HUES48 (cell line): ENCODE measurements at regions not wholly inside any gene's neighbourhood (a gene's known extent, or its start where the extent isn't known, plus 50 kb on each side); places are given as distances from the start of the nearest gene placed in this dataset.

ENCODE experiments used
- H3K27ac ChIP-seq: one replicate; pipeline ENCODE4 v1.7.0; 2013; ENCODE audit warnings: low read depth, low read length, inconsistent platforms
- H3K27me3 ChIP-seq: 2 replicates; pipeline ENCODE4 v1.6.1; 2013; ENCODE audit warnings: mild to moderate bottlenecking, low read length; ENCODE audit not compliant: control insufficient read depth, insufficient read depth
- H3K36me3 ChIP-seq: 2 replicates; pipeline ENCODE4 v1.6.1; 2013; ENCODE audit warnings: low read length; ENCODE audit not compliant: control insufficient read depth, insufficient read depth
- H3K4me1 ChIP-seq: 2 replicates; pipeline ENCODE4 v1.6.1; 2013; ENCODE audit warnings: mild to moderate bottlenecking, low read length; ENCODE audit not compliant: control insufficient read depth, insufficient read depth
- H3K4me3 ChIP-seq: 2 replicates; pipeline ENCODE4 v1.5.1; 2013; ENCODE audit warnings: mild to moderate bottlenecking, low read depth, low read length
- H3K9ac ChIP-seq: 2 replicates; pipeline ENCODE4 v1.6.1; 2013; ENCODE audit warnings: mild to moderate bottlenecking, low read depth, low read length, moderate library complexity
- H3K9me3 ChIP-seq: 2 replicates; pipeline ENCODE4 v1.6.1; 2013; ENCODE audit warnings: low read length; ENCODE audit not compliant: control insufficient read depth, insufficient read depth

DNA sequence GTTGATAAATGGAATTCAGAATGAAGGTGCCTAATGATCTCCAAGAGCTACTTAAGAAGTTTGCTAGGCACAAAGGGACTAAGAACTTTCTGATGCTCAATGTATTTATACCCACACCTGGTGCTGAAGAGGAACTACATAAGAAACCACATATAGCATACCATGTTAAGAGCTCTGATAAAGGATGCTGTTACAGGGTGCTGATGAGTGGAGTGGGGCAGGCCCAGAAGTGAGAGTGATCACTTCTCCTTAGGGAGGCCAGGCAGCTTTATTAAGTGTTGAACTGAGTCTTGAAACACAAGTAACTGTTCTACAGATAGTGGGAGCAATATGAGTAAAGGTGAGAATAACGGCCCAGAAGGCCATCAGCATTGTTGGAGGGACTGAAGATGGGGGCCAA, 68.3 kb upstream of the CHRDL1 start:
- no peaks in the 10 kb centered on the region for H3K4me1 ChIP-seq
- H3K36me3 ChIP-seq = no peaks in the 10 kb centered on the region
- H3K9ac ChIP-seq = no peak overlapping the region
- no peaks in the 10 kb centered on the region for H3K9me3 ChIP-seq
- H3K27me3 ChIP-seq = 0 out of 2 replicates have a peak, but pooled peaks cover 8% of the 10 kb centered on the region
- no peak overlapping the region for H3K4me3 ChIP-seq
- H3K27ac ChIP-seq = no peak overlapping the region

DNA sequence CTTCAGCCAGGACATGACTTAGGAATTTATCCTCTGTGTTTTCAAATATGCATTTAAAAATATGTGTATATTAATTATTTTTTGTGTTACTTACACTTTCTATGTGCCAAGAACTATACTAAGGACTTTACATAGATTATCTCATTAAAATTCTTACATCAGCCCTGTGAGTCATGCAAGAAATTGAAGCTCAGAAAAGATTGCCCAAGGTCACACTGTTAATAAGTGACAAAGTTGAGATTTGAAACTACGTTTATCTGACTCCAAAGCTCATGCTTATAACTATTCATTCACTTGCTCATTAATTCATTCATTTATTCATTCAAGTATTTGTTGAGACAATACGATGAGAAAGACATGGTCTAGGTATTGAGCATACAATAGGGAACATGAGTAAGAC, 62.9 kb upstream of the CHRDL1 start:
- Histone ChIP-seq H3K36me3 (no peaks in the 10 kb centered on the region), H3K27ac (no peak overlapping the region), H3K27me3 (0 out of 2 replicates have a peak, but pooled peaks cover under 1% of the 10 kb centered on the region), H3K9me3 (no peaks in the 10 kb centered on the region), H3K4me3 (no peak overlapping the region), H3K9ac (no peak overlapping the region), H3K4me1 (peaks cover 3% of the 10 kb centered on the region; the same call in 1 of the 2 replicates)

DNA sequence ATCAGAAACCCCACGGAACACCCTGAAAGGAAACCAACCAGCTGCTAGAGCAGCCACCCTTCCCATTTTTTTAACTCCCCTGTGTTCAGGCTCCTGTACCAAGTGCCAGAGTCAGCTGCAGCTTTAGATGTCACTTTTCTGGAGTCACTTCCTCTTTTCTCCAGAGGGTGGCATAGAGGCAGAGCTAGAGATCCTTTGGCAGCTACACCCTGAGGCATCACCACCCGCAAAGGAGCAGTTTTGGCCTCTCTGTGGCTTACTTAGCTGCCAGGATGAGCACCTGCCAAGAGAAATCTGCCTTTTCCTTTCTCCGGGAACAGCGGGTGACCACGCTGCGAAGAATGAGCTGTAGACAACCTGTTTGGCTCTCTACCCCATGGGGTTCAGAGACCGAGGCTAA, 58.0 kb upstream of the CHRDL1 start:
- Histone ChIP-seq H3K4me3 (no peak overlapping the region), H3K4me1 (peaks cover 3% of the 10 kb centered on the region; the same call in 1 of the 2 replicates), H3K27ac (no peak overlapping the region), H3K27me3 (no peaks in the 10 kb centered on the region), H3K9ac (no peak overlapping the region), H3K36me3 (no peaks in the 10 kb centered on the region), H3K9me3 (no peaks in the 10 kb centered on the region)

DNA sequence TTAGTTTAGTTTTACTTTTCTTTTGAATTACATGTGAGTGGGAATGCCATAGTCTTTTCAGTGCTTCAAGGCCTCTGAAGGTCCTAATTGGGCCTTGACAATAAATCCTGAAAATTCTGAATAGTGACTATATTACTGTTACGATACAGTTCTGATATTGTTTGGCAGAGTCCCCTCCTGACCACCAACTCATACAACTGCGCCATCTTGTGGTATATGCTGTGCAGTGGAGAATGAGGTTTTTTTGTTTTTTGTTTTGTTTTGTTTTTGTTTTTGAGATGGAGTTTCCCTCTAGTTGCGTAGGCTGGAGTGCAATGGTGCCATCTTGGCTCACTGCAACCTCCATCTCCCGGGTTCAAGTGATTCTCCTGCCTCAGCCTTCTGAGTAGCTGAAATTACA, 56.6 kb upstream of the CHRDL1 start:
- H3K9me3 ChIP-seq = no peaks in the 10 kb centered on the region
- no peak overlapping the region for H3K4me3 ChIP-seq
- H3K4me1 ChIP-seq = peaks cover 3% of the 10 kb centered on the region; the same call in 1 of the 2 replicates
- no peak overlapping the region for H3K9ac ChIP-seq
- H3K36me3 ChIP-seq = no peaks in the 10 kb centered on the region
- H3K27ac ChIP-seq = no peak overlapping the region
- H3K27me3 ChIP-seq = no peaks in the 10 kb centered on the region

DNA sequence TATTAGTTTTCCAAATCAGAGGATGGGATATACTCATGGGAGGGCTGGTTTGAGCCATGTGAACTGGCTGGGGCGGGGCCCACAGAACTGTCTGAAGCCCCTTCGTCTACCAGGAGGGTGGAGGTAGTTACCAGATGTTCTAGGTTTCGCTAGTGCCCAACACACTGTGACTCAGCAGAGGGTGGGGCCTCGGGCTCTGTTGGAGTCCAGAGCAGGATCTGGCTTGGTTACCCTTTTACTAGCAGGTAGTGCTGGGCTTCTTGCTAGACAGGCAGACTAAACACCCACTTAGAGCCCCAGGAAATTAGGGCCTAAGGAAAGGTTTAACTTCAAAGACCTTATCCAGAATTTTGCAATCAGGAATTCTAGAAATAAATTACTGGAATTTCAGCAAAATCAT, 56.2 kb upstream of the CHRDL1 start:
- H3K4me3 ChIP-seq = no peak overlapping the region
- peaks cover 3% of the 10 kb centered on the region; the same call in 1 of the 2 replicates for H3K4me1 ChIP-seq
- no peak overlapping the region for H3K9ac ChIP-seq
- no peaks in the 10 kb centered on the region for H3K36me3 ChIP-seq
- H3K27ac ChIP-seq = no peak overlapping the region
- no peaks in the 10 kb centered on the region for H3K9me3 ChIP-seq
- no peaks in the 10 kb centered on the region for H3K27me3 ChIP-seq

DNA sequence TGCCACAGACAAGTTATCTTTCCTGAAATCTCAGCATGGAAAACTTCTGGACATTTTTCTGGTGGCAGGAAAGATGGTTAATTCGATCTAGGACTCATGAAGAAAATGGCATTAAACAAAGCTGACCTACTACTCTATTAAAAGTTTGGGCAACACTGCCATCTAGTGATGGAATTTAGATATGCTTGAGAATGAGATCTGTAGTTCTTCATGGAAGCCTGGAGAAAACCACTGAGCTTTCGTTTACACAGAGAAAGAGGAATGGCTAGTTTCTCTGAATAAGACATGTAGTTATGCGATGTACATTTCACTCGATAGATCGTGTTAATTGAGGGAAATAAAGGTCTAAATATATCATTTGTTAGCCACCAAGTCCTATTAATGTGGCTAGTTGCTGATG, 51.7 kb upstream of the CHRDL1 start:
- Histone ChIP-seq H3K4me1 (no peaks in the 10 kb centered on the region), H3K9ac (no peak overlapping the region), H3K36me3 (no peaks in the 10 kb centered on the region), H3K4me3 (no peak overlapping the region), H3K27ac (no peak overlapping the region), H3K27me3 (0 out of 2 replicates have a peak, but pooled peaks cover 3% of the 10 kb centered on the region), H3K9me3 (no peaks in the 10 kb centered on the region)

DNA sequence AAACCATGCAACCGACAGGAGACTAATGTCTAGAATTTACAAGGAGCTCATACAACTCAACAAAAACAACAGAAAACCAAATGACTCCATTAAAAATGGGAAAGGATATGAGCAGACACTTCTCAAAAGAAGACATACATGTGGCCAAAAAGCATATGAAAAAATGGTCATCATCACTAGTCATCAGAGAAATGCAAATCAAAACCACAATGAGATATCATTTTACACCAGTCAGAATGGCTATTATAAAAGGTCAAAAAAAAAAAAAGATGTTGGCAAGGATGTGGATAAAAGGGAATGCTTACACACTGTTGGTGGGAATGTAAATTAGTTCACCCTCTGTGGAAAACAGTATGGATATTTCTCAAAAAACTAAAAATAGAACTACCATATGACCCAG, 50.5 kb upstream of the CHRDL1 start:
- Histone ChIP-seq H3K27ac (no peak overlapping the region), H3K27me3 (0 out of 2 replicates have a peak, but pooled peaks cover 3% of the 10 kb centered on the region), H3K9ac (no peak overlapping the region), H3K9me3 (no peaks in the 10 kb centered on the region), H3K4me1 (no peaks in the 10 kb centered on the region), H3K36me3 (no peaks in the 10 kb centered on the region), H3K4me3 (no peak overlapping the region)
